ENCODE measurements at regions not wholly inside any gene's neighbourhood (a gene's known extent, or its start where the extent isn't known, plus 50 kb on each side); places are given as distances from the start of the nearest gene placed in this dataset.

DNA sequence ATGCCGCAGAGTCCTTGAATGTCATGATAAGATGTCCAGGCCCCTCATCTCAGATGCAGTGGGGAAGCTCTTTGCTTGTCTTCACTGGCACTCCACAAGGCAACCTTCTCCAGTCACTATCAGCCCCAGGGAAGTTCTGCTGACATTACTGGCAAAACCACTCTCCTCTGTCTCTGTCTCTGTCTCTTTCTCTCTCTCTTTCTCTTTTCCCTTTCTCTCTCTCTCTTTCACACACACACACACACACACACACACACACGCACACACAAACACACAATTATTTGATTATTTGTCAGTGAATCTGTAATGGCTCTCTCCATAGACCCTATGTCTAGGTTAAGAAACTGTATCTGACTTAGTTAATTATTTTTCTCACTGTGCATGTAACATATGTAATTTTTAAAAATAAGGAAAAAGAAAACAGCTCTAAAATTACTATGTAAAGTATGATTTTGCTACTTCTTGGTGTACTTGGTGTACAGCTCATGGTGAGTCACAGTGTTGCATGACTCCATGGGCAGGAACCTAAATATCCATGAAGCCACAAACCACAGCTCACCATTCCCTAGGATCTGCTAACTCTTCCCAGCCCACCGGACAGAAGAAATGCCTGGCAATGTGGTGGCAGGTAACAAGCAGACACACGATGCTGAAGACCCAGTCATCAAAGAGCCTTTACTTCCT, 594.9 kb upstream of the ID2 start:
- TF ChIP-seq, protein P1, sequence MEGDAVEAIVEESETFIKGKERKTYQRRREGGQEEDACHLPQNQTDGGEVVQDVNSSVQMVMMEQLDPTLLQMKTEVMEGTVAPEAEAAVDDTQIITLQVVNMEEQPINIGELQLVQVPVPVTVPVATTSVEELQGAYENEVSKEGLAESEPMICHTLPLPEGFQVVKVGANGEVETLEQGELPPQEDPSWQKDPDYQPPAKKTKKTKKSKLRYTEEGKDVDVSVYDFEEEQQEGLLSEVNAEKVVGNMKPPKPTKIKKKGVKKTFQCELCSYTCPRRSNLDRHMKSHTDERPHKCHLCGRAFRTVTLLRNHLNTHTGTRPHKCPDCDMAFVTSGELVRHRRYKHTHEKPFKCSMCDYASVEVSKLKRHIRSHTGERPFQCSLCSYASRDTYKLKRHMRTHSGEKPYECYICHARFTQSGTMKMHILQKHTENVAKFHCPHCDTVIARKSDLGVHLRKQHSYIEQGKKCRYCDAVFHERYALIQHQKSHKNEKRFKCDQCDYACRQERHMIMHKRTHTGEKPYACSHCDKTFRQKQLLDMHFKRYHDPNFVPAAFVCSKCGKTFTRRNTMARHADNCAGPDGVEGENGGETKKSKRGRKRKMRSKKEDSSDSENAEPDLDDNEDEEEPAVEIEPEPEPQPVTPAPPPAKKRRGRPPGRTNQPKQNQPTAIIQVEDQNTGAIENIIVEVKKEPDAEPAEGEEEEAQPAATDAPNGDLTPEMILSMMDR (IDR thresholded peaks at IDR 0.05 in 4 of 5, conservative IDR thresholded peaks at IDR 0.05 in 1 of 5), result no peak
- TF ChIP-seq POLR2A (IDR thresholded peaks at IDR 0.05), result no peak
